ENCODE measurements at regions not wholly inside any gene's neighbourhood (a gene's known extent, or its start where the extent isn't known, plus 50 kb on each side); places are given as distances from the start of the nearest gene placed in this dataset.

DNA sequence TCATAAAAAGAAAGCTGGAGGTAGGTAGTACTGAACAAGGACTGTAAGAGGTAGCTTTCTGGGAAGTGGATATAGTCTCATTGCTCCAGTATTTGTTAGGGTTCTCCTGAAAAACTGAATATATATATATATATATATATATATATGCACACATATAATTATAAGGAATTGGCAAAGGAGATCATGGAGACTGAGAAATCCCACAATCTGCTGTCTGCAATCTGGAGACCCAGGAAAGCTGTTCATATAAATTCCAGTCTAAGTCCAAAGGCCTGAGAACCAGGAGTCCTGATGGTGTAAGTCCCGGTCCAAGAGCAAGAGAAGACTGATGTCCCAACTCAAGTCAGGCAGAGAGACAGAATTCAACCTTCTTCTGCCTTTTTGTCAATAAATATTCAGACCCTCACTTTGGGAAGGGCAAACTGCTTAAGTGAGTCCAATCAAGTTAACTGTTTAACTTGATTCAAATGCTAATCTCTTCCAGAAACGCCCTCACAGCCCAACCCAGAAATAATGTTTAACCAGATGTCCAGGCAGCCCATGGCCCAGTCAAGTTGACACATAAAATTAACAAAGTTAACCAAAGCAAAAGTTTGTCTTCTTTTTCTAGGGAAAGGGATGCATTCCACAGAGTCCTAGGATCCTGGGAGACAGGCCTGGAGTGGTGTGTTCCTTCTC lies 225.3 kb upstream of the KAZN start:
- no peak for TF ChIP-seq CTCF (optimal IDR thresholded peaks at IDR 0.05 in 1 of 3, IDR thresholded peaks at IDR 0.05 in 1 of 3, conservative IDR thresholded peaks at IDR 0.05 in 1 of 3; ENCODE audit: extremely low read depth in 1 of 3, insufficient read depth in 2 of 3, low read length in 3 of 3)
- no peak for TF ChIP-seq EZH2 (IDR thresholded peaks at IDR 0.05; ENCODE audit: low read length)
